GM21423 (cell line): ENCODE measurements at regions not wholly inside any gene's neighbourhood (a gene's known extent, or its start where the extent isn't known, plus 50 kb on each side); places are given as distances from the start of the nearest gene placed in this dataset.
"Not testable (repeated sequence)": the region's sequence is repeated elsewhere in the genome, so short reads cannot be mapped to it uniquely, and the experiment has no call there.

Source experiments
- ATAC-seq: cut with Tn5 transposase; IDR thresholded peaks from one replicate; pipeline ENCODE4 v1.9.1; 2021; ENCODE audit warnings: mild to moderate bottlenecking, moderate library complexity; ENCODE audit not compliant: unreplicated experiment

DNA sequence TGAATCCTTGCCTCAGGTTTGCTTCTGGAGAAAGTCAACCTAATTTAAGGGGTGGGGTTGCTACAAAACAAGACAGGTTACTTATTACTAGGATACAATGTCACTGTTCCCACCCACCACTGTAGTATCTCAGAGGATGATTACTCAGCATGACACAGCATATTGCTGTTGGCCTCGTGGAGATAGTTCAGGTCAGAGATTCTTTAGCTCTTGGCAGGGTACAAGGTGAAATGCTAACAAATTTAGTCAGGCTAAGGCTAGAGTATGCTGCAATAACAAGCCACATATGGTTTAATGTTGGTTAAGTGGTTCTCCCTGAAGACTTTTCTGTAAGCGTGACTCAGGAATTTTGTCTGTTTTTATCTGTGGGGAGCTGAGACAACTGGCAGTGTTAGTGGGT lies 161.8 kb downstream of the EDEM1 start:
- no peak for ATAC-seq

- ATAC-seq = no peak
Observed at GRCh38 chr3:5357089-5357488, 169.6 kb downstream of the EDEM1 start.

GRCh38 chr3:5358911-5359310 lies 171.4 kb downstream of the EDEM1 start:
- no peak for ATAC-seq

GRCh38 chr3:5360453-5360852 lies 172.9 kb downstream of the EDEM1 start:
- ATAC-seq = no peak

DNA sequence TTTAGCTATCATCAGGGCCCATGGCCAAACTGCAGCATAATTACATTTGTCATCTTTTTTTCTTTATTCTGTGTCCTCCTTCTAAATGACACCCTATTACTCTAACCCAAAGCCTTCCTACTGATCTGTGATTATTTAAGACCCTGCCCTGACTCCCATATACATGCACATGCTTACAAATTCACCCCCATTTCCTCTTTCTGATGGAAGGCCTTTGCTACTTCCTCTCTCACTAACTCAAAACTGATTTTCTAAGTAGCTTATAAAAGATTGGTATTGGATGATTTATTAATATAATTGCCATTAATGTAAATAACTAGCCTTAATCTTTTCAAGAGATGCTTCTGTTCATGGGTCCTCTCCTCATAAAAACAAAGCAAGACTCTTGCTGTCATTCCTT lies 179.2 kb downstream of the EDEM1 start:
- no peak for ATAC-seq

GRCh38 chr3:5371555-5371954 lies 184.0 kb downstream of the EDEM1 start:
- ATAC-seq = not testable (repeated sequence)

DNA sequence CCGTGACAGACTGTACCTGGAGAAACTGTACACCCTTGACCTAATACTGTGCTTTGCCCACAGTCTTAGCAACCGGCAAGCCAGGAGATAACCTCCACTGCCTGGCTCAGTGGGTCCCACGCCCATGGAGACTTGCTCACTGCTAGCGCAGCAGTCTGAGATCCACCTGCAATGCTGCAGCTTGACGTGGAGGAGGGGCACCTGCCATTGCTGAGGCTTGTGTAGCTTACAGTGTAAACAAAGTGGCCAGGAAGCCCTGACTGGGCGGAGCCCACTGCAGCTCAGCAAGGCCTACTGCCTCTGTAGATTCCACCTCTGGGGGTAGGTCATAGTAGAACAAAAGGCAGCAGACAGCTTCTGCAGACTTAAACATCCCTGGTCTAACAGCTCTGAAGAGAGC lies 189.3 kb downstream of the EDEM1 start:
- ATAC-seq = no peak

- ATAC-seq = not testable (repeated sequence)
Observed at GRCh38 chr3:5379266-5379665, 191.8 kb downstream of the EDEM1 start.

- not testable (repeated sequence) for ATAC-seq
Observed at GRCh38 chr3:5383486-5384263, 196.2 kb downstream of the EDEM1 start.

DNA sequence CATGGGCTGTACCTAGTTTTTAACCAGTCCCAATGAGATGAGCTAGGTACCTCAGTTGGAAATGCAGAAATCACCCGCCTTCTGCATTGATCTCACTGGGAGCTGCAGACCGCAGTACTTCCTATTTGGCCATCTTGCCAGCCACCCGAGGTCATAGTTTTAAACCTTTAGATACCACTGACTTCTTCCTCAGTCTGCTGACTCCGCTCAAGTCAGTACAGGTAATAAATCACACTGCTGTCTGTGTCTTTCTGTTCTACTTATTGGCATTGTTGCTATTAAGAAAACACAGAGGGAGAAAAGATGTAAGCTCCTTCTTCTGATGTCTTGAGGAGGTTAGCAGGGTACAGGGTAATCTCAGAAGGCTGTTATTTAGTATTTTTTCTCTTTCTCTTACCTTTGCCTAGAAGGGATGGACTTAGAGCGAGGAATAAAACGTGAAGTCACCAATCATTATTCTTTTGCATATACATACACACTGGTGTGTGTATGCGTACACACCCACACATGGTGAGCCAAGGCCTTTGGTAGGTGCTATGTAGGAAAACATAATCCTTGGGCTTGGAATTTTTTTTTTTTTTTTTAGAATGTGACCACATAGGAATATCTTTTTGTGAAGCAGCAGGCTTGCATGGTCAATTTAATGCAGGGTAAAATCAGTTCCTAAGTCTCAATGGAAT lies 197.2 kb downstream of the EDEM1 start:
- ATAC-seq = no peak

- no peak for ATAC-seq
Observed at GRCh38 chr3:5388091-5388490, 200.6 kb downstream of the EDEM1 start.

DNA sequence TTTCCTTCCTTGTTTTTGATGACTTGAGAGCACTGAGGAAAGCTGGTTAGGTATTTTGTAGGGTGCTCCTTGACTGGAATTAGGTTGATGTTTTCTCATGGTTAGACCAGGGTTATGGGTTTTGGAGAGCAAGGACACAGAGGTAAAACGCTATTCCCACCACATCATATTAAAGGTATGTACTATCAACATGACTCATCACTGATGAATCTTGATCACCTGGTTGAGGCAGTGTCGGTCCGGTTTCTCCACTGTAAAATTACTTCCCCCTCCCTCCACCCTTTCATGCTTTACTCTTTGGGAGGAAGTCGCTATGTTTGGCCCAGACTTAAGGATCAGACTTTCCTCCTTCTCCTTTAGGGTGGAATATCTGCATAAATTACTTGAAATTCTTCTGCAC lies 201.6 kb downstream of the EDEM1 start:
- no peak for ATAC-seq

DNA sequence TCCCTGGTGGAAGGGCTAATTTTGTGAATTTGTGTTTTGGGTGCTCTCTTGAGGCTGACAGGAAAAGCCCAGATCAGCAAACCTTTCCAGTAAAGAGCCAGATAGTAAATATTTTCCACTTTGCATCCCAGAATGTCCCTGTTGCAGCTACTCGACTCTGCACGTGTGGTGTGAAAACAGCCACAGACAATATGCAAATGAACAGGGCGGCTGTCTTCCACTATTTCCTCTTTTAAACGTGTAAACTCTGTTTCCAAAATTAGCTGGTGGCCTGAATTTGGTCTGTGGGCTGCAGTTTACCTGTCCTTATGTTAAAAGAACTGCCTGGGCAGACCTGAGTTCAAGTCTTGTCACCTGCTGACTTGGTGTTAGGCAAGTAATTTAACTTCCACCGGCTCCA lies 202.7 kb downstream of the EDEM1 start:
- no peak for ATAC-seq

GRCh38 chr3:5390936-5391625 lies 203.6 kb downstream of the EDEM1 start:
- no peak for ATAC-seq

DNA sequence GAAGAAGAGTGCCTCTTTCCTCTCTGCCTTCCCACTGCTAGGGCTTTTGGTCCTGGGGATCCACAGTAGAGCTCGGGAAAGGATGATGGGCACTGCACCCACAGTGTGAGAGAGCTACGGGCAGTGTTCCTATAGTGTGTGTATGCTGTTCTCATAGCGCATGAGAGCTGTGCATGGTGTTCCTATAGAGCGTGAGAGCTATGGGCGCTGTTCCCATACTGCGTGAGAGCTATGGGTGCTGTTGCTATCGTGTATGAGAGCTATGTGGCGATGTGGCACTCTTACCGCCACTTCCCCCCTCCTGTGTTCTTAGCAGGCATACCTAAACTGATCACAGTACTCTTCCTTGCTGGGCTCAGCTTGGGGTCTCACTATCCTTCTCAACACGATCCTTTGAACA lies 213.5 kb downstream of the EDEM1 start:
- no peak for ATAC-seq

DNA sequence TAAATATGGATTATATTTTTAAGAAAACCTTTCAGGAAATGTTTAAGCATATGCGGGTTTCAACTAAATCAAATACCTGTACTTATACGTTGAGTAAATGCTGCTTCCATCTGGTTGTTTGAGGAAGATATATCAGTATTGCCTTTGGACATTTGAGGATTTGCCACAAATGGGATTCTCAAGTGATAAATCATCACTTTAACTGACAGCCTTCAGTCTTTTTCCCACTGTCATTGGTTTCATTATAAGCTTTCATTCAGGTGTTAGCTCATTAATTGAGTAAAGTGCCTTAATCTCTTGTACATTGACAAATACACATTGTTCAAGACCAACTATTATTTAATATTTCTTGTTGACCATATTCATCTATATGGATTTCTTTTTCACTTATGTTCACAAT lies 217.2 kb downstream of the EDEM1 start:
- ATAC-seq = no peak

- no peak for ATAC-seq
Observed at GRCh38 chr3:5411786-5412185, 224.3 kb downstream of the EDEM1 start.

DNA sequence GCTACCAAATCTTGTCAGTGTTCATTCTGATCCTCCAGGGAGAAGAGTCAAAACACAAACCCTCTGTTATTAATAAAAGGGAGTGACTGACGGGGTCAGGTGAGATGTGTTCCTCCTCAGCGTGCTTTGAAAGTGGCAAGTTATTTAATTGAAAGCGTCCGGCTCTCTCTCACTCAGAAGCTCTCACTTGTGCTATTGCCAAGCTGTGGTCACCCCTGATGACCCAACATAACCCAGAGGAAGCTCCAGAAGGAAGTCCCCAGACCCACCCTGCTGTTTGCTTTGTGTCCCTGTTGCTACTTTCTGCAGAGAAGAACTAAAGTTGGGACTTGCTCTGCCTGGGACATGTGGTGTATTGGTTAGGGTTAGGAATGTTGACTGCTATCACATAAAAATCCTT lies 235.6 kb downstream of the EDEM1 start:
- ATAC-seq = no peak

GRCh38 chr3:5423523-5423922 lies 236.0 kb downstream of the EDEM1 start:
- ATAC-seq = no peak

- no peak for ATAC-seq
Observed at GRCh38 chr3:5425371-5425770, 237.9 kb downstream of the EDEM1 start.

- peak; percentile 48 for ATAC-seq
Observed at GRCh38 chr3:5426094-5426883, 238.8 kb downstream of the EDEM1 start.
